PC-3 (cell line): ENCODE measurements at regions not wholly inside any gene's neighbourhood (a gene's known extent, or its start where the extent isn't known, plus 50 kb on each side); places are given as distances from the start of the nearest gene placed in this dataset.

Experiments used
- ATAC-seq: fragments of 200-7000 bp; cut with Tn5 transposase; 2 replicates; pipeline ENCODE4 v1.9.1; 2020; ENCODE audit warnings: mild to moderate bottlenecking, moderate library complexity
- BruUV-seq: library from RNA; stranded (reverse); fragments of 400-500 nt; replicated peaks from 2 replicates; lab custom pipeline; 2021; lab: Mats Ljungman, UMichigan
- CTCF ChIA-PET: fragments of 300-600 bp; sonication (Branson Sonifier 250); formaldehyde crosslinking; loops from one replicate; lab custom pipeline; 2022; ENCODE audit warnings: antibody characterized with exemption; lab: Charles Lee
- POLR2A ChIA-PET: fragments of 300-600 bp; sonication (Branson Sonifier 250); formaldehyde crosslinking; loops from one replicate; lab custom pipeline; 2022; ENCODE audit warnings: antibody characterized with exemption; ENCODE audit not compliant: unreplicated experiment; lab: Charles Lee
- DNase-seq: peaks from one replicate; pipeline ENCODE4 v3.0.0-alpha.2; 2015
- H2AFZ ChIP-seq: fragments of 300-600 bp; sonication (generic); 2 replicates; pipeline ENCODE4 v1.6.0; 2016; ENCODE audit warnings: antibody characterized with exemption, low read length
- H3F3A ChIP-seq: fragments of 300-600 bp; sonication (generic); one replicate; pipeline ENCODE4 v1.6.0; 2017; ENCODE audit warnings: antibody characterized with exemption, low read length, control low read depth, mild to moderate bottlenecking; ENCODE audit not compliant: unreplicated experiment
- H3K27ac ChIP-seq: fragments of 300-600 bp; sonication (generic); 2 replicates; pipeline ENCODE4 v1.5.1; 2016; ENCODE audit warnings: mild to moderate bottlenecking, low read length
- H3K27me3 ChIP-seq: fragments of 300-600 bp; sonication (generic); 2 replicates; pipeline ENCODE4 v1.6.1; 2016; ENCODE audit warnings: low read length, mixed read lengths
- H3K36me3 ChIP-seq: fragments of 300-600 bp; sonication (generic); 2 replicates; pipeline ENCODE4 v1.6.1; 2016; ENCODE audit warnings: low read depth, mixed run types, low read length, mixed read lengths
- H3K4me1 ChIP-seq: fragments of 300-600 bp; sonication (generic); 2 replicates; pipeline ENCODE4 v1.5.1; 2016; ENCODE audit warnings: low read length; ENCODE audit not compliant: insufficient read depth
- H3K4me2 ChIP-seq: fragments of 300-600 bp; sonication (generic); 2 replicates; pipeline ENCODE4 v1.6.0; 2016; ENCODE audit warnings: low read length
- H3K4me3 ChIP-seq: fragments of 300-600 bp; sonication (generic); 2 replicates; pipeline ENCODE4 v1.5.1; 2016; ENCODE audit warnings: mild to moderate bottlenecking, low read length, mixed read lengths
- H3K79me2 ChIP-seq: fragments of 300-600 bp; sonication (generic); 2 replicates; pipeline ENCODE4 v1.6.1; 2017; ENCODE audit warnings: low read length, mixed read lengths
- H3K9ac ChIP-seq: fragments of 300-600 bp; sonication (generic); 2 replicates; pipeline ENCODE4 v1.6.0; 2016; ENCODE audit warnings: mild to moderate bottlenecking, low read length
- H3K9me2 ChIP-seq: fragments of 300-600 bp; sonication (generic); replicated peaks from 2 replicates; pipeline ENCODE4 v1.6.1; 2016; ENCODE audit warnings: mixed run types, low read length, mixed read lengths
- H3K9me3 ChIP-seq: fragments of 300-600 bp; sonication (generic); 2 replicates; pipeline ENCODE4 v1.6.1; 2016; ENCODE audit warnings: low read length, mixed read lengths
- H4K20me1 ChIP-seq: fragments of 300-600 bp; sonication (generic); 2 replicates; pipeline ENCODE4 v1.6.1; 2016; ENCODE audit warnings: low read length, mixed read lengths
- EZH2 ChIP-seq: fragments of 300-600 bp; sonication (generic); IDR thresholded peaks from one replicate; pipeline ENCODE4 v1.6.1; 2017; ENCODE audit warnings: antibody characterized with exemption, mild to moderate bottlenecking, low read length; ENCODE audit not compliant: unreplicated experiment
- EZH2phosphoT487 ChIP-seq: fragments of 300-600 bp; sonication (generic); IDR thresholded peaks from 2 replicates; pipeline ENCODE4 v1.6.1; 2018; ENCODE audit warnings: mild to moderate bottlenecking, antibody characterized with exemption, low read length, borderline replicate concordance
- intact Hi-C: fragments of 100-400 bp; cut with micrococcal nuclease; formaldehyde crosslinking; loops from 2 replicates; pipeline ENCODE4 v1.9.0; 2023
- TF ChIP-seq, protein P1 (sequence below): fragments of 300-600 bp; sonication (generic); conservative IDR thresholded peaks from 2 replicates; pipeline ENCODE4 v1.5.1; 2017; ENCODE audit warnings: antibody characterized with exemption, low read depth, mild to moderate bottlenecking, low read length

DNA sequence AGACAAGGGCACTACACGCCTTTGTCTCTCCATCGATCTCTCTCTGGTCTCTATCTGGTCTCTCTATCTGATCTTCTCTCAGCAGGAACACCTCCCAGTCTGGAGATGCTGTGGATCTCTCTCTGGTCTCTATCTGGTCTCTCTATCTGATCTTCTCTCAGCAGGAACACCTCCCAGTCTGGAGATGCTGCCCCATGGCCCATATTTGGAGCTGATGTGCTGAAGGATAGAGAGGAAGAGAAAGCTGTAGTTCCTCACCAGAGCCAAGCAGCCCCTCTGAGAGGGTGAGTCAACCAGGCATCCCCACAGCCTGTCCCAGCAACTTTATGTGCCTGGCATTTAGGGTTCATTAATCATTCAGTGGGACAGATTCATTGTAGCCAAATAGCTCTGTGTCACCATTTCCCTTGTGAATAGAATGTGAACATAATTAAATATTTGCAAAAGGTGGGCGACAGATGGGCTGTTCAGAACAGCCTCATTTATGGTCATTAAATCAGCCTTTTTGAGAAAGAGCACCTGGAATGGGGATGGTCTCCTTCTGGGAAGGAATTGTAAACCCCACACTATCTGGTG, 189.3 kb upstream of the MAST4 start:
- Histone ChIP-seq H3K36me3 (no peaks in the 10 kb centered on the region), H3K9me3 (no peaks in the 10 kb centered on the region), H3K9me2 (no peaks in the 10 kb centered on the region), H3K4me2 (no peak overlapping the region), H4K20me1 (no peaks in the 10 kb centered on the region), H3K27ac (no peak overlapping the region), H3K9ac (no peak overlapping the region), H3K4me1 (no peaks in the 10 kb centered on the region), H3K4me3 (no peak overlapping the region), H3K79me2 (no peaks in the 10 kb centered on the region), H3F3A (no peaks in the 10 kb centered on the region), H3K27me3 (no peaks in the 10 kb centered on the region), H2AFZ (no peak overlapping the region)
- TF ChIP-seq EZH2phosphoT487 (no peak), EZH2 (no peak)
- TF ChIP-seq, protein P1, sequence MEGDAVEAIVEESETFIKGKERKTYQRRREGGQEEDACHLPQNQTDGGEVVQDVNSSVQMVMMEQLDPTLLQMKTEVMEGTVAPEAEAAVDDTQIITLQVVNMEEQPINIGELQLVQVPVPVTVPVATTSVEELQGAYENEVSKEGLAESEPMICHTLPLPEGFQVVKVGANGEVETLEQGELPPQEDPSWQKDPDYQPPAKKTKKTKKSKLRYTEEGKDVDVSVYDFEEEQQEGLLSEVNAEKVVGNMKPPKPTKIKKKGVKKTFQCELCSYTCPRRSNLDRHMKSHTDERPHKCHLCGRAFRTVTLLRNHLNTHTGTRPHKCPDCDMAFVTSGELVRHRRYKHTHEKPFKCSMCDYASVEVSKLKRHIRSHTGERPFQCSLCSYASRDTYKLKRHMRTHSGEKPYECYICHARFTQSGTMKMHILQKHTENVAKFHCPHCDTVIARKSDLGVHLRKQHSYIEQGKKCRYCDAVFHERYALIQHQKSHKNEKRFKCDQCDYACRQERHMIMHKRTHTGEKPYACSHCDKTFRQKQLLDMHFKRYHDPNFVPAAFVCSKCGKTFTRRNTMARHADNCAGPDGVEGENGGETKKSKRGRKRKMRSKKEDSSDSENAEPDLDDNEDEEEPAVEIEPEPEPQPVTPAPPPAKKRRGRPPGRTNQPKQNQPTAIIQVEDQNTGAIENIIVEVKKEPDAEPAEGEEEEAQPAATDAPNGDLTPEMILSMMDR: no peak
- ChIA-PET POLR2A (no interaction called here), CTCF (no interaction called here)
- intact Hi-C loops: no loop called here
- no peak for DNase-seq
- no TSS peak for BruUV-seq
- no peak for ATAC-seq

DNA sequence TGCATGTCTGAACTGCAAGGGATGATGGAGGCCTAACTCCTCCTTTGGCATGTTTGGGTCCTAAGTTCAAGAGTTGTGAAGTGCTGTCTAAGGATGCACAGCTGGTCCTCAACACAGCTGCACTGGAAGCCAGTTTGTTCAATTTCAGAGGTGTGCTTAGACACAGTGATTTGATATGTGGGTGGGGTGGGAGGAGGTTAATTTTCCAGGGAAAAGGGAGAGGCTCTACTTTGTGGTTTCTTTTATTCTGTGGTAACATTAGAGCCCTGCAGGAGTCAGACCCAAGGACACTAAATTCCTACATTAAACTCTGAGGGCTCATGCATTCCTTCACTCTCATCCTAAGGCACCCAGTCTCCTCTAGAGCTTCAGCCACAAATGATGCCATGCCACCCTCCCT, 188.4 kb upstream of the MAST4 start:
- no TSS peak for BruUV-seq
- no peak for ATAC-seq
- Histone ChIP-seq H3K27ac (no peak overlapping the region), H3K4me2 (no peak overlapping the region), H3K9me3 (no peaks in the 10 kb centered on the region), H3K36me3 (no peaks in the 10 kb centered on the region), H3K27me3 (no peaks in the 10 kb centered on the region), H2AFZ (no peak overlapping the region), H4K20me1 (no peaks in the 10 kb centered on the region), H3K4me1 (no peaks in the 10 kb centered on the region), H3K9ac (no peak overlapping the region), H3K9me2 (no peaks in the 10 kb centered on the region), H3K79me2 (no peaks in the 10 kb centered on the region), H3K4me3 (no peak overlapping the region), H3F3A (no peaks in the 10 kb centered on the region)
- intact Hi-C loops: no loop called here
- CTCF ChIA-PET: no interaction called here
- TF ChIP-seq EZH2: no peak
- no peak for TF ChIP-seq EZH2phosphoT487
- TF ChIP-seq, protein P1: no peak
- POLR2A ChIA-PET: no interaction called here
- DNase-seq: no peak

DNA sequence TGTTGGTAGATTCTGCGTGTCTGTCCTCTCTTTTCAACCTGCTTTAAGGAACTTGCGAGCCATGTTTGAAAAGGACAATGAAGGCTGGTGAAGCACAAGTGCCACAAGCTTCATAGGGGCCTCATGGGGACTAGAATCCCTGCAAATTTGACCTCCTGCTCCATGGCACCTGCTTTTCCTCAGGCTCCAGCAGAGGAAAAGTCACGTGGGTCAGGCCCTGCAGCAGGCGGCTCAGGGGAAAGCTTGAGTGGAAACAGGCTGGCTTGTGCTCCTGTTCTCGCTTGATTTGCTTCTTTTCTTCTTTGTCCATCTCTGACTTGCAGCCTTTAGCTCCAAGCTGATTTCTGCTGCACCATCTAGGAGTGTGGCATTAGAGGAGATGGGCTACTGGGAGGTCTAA, 187.6 kb upstream of the MAST4 start:
- no peak for ATAC-seq
- POLR2A ChIA-PET: no interaction called here
- BruUV-seq: no TSS peak

More for the DNA sequence above, 187.6 kb upstream of the MAST4 start:
- Histone ChIP-seq H3K27ac (no peak overlapping the region), H3F3A (no peaks in the 10 kb centered on the region), H3K9me3 (no peaks in the 10 kb centered on the region), H3K9ac (no peak overlapping the region), H4K20me1 (no peaks in the 10 kb centered on the region), H3K4me2 (no peak overlapping the region), H3K79me2 (no peaks in the 10 kb centered on the region), H3K4me1 (no peaks in the 10 kb centered on the region), H2AFZ (no peak overlapping the region), H3K4me3 (no peak overlapping the region), H3K9me2 (no peaks in the 10 kb centered on the region), H3K27me3 (no peaks in the 10 kb centered on the region), H3K36me3 (no peaks in the 10 kb centered on the region)
- TF ChIP-seq EZH2phosphoT487 (no peak), EZH2 (no peak)
- TF ChIP-seq, protein P1: no peak
- no peak for DNase-seq
- CTCF ChIA-PET: no interaction called here
- intact Hi-C loops: no loop called here
